ENCODE measurements at regions not wholly inside any gene's neighbourhood (a gene's known extent, or its start where the extent isn't known, plus 50 kb on each side); places are given as distances from the start of the nearest gene placed in this dataset.

- Histone ChIP-seq H3K4me1 (ENCODE audit: control insufficient read depth, insufficient read depth, low read length) (peaks cover 1% of the 10 kb centered on the region; the same call in 1 of the 2 replicates), H3K36me3 (ENCODE audit: control insufficient read depth, insufficient read depth, low read length) (no peaks in the 10 kb centered on the region), H3K27ac (ENCODE audit: low read length) (no peak overlapping the region), H3K4me3 (ENCODE audit: low read length) (no peak overlapping the region), H3K27me3 (ENCODE audit: control insufficient read depth, insufficient read depth, low read length) (no peaks in the 10 kb centered on the region), H3K9me3 (ENCODE audit: control insufficient read depth, insufficient read depth, low read length) (no peaks in the 10 kb centered on the region)
- no CpG with 5 or more reads among the region's 4 CpGs for WGBS (ENCODE audit: insufficient coverage, insufficient read length)
- DNase-seq (ENCODE audit: low read depth, low spot score): no peak
Observed at GRCh38 chr11:134539285-134539684, 127.2 kb upstream of the B3GAT1 start.

DNA sequence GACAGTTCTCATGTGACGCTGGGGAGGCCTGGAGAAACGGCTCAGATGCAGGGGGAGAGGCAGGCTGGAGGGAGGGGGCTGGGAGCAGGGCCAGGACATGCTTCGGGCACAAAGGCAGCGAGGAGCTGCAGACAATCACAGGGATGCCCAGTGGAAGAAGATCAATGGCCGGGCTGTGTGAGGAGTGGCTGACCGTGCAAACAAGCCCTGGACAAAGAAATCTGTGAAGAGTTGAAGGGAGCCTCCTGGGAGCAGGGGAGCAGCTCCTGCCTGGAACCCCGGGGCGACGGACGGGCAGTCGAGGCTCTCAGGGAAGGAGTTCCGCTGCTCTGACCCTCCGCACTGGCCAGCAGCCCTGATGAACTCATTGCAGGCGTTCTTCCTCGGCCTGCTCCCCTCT, 126.7 kb upstream of the B3GAT1 start:
- no peaks in the 10 kb centered on the region for H3K36me3 ChIP-seq (ENCODE audit: control insufficient read depth, insufficient read depth, low read length)
- peaks cover 1% of the 10 kb centered on the region; the same call in 1 of the 2 replicates for H3K4me1 ChIP-seq (ENCODE audit: control insufficient read depth, insufficient read depth, low read length)
- no peak overlapping the region for H3K4me3 ChIP-seq (ENCODE audit: low read length)
- no peak overlapping the region for H3K27ac ChIP-seq (ENCODE audit: low read length)
- H3K27me3 ChIP-seq (ENCODE audit: control insufficient read depth, insufficient read depth, low read length): no peaks in the 10 kb centered on the region
- no CpG with 5 or more reads among the region's 15 CpGs for WGBS (ENCODE audit: insufficient coverage, insufficient read length)
- DNase-seq (ENCODE audit: low read depth, low spot score): no peak
- H3K9me3 ChIP-seq (ENCODE audit: control insufficient read depth, insufficient read depth, low read length): no peaks in the 10 kb centered on the region

DNA sequence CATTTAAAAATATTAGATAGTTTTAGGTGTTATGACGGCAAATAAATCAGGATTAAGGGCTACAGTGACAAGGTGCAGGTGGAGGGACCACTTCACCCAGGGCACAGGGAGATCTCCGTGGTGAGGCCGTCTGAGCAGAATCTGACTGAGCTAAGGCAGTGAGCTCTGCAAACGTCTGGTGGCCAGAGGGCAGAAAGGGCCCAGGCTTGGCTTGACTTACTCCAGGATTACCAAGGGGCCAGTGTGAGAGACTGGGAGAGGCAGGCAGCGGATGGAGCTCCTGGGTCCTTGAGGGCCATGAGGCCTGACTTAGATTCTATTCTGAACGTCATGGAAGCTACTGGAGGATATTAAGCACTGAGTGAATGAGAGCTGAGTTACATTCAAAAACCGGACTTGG, 125.9 kb upstream of the B3GAT1 start:
- Histone ChIP-seq H3K27ac (ENCODE audit: low read length) (no peak overlapping the region), H3K36me3 (ENCODE audit: control insufficient read depth, insufficient read depth, low read length) (no peaks in the 10 kb centered on the region)

DNA sequence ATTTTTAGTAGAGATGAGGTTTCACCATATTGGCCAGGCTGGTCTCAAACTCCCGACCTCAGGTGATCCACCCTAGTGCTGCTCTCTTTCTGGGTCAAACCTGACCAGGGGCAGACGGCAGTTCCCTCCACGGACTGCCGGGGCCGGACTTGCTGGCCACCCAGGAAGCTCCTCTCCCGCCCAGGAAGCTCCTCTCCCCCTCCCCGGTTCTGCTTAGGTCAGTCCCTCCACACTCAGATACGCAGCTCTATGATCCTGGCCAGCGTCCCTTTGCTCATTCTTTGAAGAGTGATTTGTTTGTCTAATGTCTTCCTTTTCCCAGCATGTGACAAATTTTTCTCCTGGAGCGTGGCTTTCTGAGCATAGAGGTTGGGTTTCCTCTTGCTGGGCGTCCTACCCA, 125.3 kb upstream of the B3GAT1 start:
- no peaks in the 10 kb centered on the region for H3K4me1 ChIP-seq (ENCODE audit: control insufficient read depth, insufficient read depth, low read length)
- H3K27ac ChIP-seq (ENCODE audit: low read length): no peak overlapping the region
- DNase-seq (ENCODE audit: low read depth, low spot score): no peak
- H3K27me3 ChIP-seq (ENCODE audit: control insufficient read depth, insufficient read depth, low read length): no peaks in the 10 kb centered on the region
- H3K9me3 ChIP-seq (ENCODE audit: control insufficient read depth, insufficient read depth, low read length): no peaks in the 10 kb centered on the region
- H3K4me3 ChIP-seq (ENCODE audit: low read length): no peak overlapping the region
- no peaks in the 10 kb centered on the region for H3K36me3 ChIP-seq (ENCODE audit: control insufficient read depth, insufficient read depth, low read length)
- no CpG with 5 or more reads among the region's 11 CpGs for WGBS (ENCODE audit: insufficient coverage, insufficient read length)

More for the DNA sequence above, 125.9 kb upstream of the B3GAT1 start:
- no peaks in the 10 kb centered on the region for H3K9me3 ChIP-seq (ENCODE audit: control insufficient read depth, insufficient read depth, low read length)
- H3K4me3 ChIP-seq (ENCODE audit: low read length): no peak overlapping the region
- H3K4me1 ChIP-seq (ENCODE audit: control insufficient read depth, insufficient read depth, low read length): no peaks in the 10 kb centered on the region; the same call in 1 of the 2 replicates
- H3K27me3 ChIP-seq (ENCODE audit: control insufficient read depth, insufficient read depth, low read length): no peaks in the 10 kb centered on the region
- no peak for DNase-seq (ENCODE audit: low read depth, low spot score)
- WGBS (ENCODE audit: insufficient coverage, insufficient read length): no CpG with 5 or more reads among the region's 7 CpGs

GRCh38 chr11:134536677-134537076, 124.6 kb upstream of the B3GAT1 start:
- Histone ChIP-seq H3K27ac (ENCODE audit: low read length) (no peak overlapping the region), H3K9me3 (ENCODE audit: control insufficient read depth, insufficient read depth, low read length) (no peaks in the 10 kb centered on the region), H3K27me3 (ENCODE audit: control insufficient read depth, insufficient read depth, low read length) (no peaks in the 10 kb centered on the region), H3K36me3 (ENCODE audit: control insufficient read depth, insufficient read depth, low read length) (no peaks in the 10 kb centered on the region), H3K4me1 (ENCODE audit: control insufficient read depth, insufficient read depth, low read length) (no peaks in the 10 kb centered on the region), H3K4me3 (ENCODE audit: low read length) (no peak overlapping the region)
- DNase-seq (ENCODE audit: low read depth, low spot score): no peak
- no CpG with 5 or more reads among the region's 8 CpGs for WGBS (ENCODE audit: insufficient coverage, insufficient read length)

- no peak for DNase-seq (ENCODE audit: low read depth, low spot score)
- no CpG with 5 or more reads among the region's 15 CpGs for WGBS (ENCODE audit: insufficient coverage, insufficient read length)
Observed at GRCh38 chr11:134536219-134536618, 124.2 kb upstream of the B3GAT1 start.

GRCh38 chr11:134535029-134536025, 123.3 kb upstream of the B3GAT1 start:
- Histone ChIP-seq H3K4me3 (ENCODE audit: low read length) (no peak overlapping the region), H3K9me3 (ENCODE audit: control insufficient read depth, insufficient read depth, low read length) (no peaks in the 10 kb centered on the region), H3K27me3 (ENCODE audit: control insufficient read depth, insufficient read depth, low read length) (no peaks in the 10 kb centered on the region), H3K4me1 (ENCODE audit: control insufficient read depth, insufficient read depth, low read length) (no peaks in the 10 kb centered on the region), H3K27ac (ENCODE audit: low read length) (no peak overlapping the region), H3K36me3 (ENCODE audit: control insufficient read depth, insufficient read depth, low read length) (no peaks in the 10 kb centered on the region)
- WGBS (ENCODE audit: insufficient coverage, insufficient read length): no CpG with 5 or more reads among the region's 22 CpGs
- DNase-seq (ENCODE audit: low read depth, low spot score): no peak

More at GRCh38 chr11:134536219-134536618, 124.2 kb upstream of the B3GAT1 start:
- Histone ChIP-seq H3K27me3 (ENCODE audit: control insufficient read depth, insufficient read depth, low read length) (no peaks in the 10 kb centered on the region), H3K27ac (ENCODE audit: low read length) (no peak overlapping the region), H3K9me3 (ENCODE audit: control insufficient read depth, insufficient read depth, low read length) (no peaks in the 10 kb centered on the region), H3K4me3 (ENCODE audit: low read length) (no peak overlapping the region), H3K36me3 (ENCODE audit: control insufficient read depth, insufficient read depth, low read length) (no peaks in the 10 kb centered on the region), H3K4me1 (ENCODE audit: control insufficient read depth, insufficient read depth, low read length) (no peaks in the 10 kb centered on the region)

DNA sequence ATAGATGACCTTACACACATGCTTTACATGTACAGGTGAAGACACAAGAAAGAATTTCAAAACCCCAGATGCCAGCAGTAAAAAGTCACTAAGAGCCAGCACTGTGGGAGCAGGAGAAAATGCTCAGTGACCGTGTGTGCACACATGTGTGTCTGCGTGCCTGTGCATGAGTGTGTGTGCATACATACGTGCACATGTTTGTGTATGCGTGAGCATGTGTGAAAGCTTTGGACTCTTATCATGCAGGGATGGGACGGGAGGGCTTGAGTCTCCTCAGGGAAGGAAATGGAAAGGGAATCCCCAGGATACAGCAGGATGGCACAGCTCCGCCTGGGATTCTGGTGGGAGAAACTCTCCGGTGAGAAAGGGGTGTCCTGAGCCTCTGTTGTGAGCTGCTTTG, 121.5 kb upstream of the B3GAT1 start:
- Histone ChIP-seq H3K9me3 (ENCODE audit: control insufficient read depth, insufficient read depth, low read length) (no peaks in the 10 kb centered on the region), H3K4me1 (ENCODE audit: control insufficient read depth, insufficient read depth, low read length) (no peaks in the 10 kb centered on the region), H3K4me3 (ENCODE audit: low read length) (no peak overlapping the region), H3K36me3 (ENCODE audit: control insufficient read depth, insufficient read depth, low read length) (no peaks in the 10 kb centered on the region), H3K27me3 (ENCODE audit: control insufficient read depth, insufficient read depth, low read length) (no peaks in the 10 kb centered on the region), H3K27ac (ENCODE audit: low read length) (no peak overlapping the region)
- no peak for DNase-seq (ENCODE audit: low read depth, low spot score)
- WGBS (ENCODE audit: insufficient coverage, insufficient read length): no CpG with 5 or more reads among the region's 7 CpGs

- Histone ChIP-seq H3K4me1 (ENCODE audit: control insufficient read depth, insufficient read depth, low read length) (no peaks in the 10 kb centered on the region), H3K27me3 (ENCODE audit: control insufficient read depth, insufficient read depth, low read length) (no peaks in the 10 kb centered on the region), H3K4me3 (ENCODE audit: low read length) (no peak overlapping the region), H3K27ac (ENCODE audit: low read length) (no peak overlapping the region), H3K36me3 (ENCODE audit: control insufficient read depth, insufficient read depth, low read length) (no peaks in the 10 kb centered on the region), H3K9me3 (ENCODE audit: control insufficient read depth, insufficient read depth, low read length) (no peaks in the 10 kb centered on the region)
- WGBS (ENCODE audit: insufficient coverage, insufficient read length): no CpG with 5 or more reads among the region's 13 CpGs
- no peak for DNase-seq (ENCODE audit: low read depth, low spot score)
Observed at GRCh38 chr11:134532921-134533421, 120.9 kb upstream of the B3GAT1 start.

DNA sequence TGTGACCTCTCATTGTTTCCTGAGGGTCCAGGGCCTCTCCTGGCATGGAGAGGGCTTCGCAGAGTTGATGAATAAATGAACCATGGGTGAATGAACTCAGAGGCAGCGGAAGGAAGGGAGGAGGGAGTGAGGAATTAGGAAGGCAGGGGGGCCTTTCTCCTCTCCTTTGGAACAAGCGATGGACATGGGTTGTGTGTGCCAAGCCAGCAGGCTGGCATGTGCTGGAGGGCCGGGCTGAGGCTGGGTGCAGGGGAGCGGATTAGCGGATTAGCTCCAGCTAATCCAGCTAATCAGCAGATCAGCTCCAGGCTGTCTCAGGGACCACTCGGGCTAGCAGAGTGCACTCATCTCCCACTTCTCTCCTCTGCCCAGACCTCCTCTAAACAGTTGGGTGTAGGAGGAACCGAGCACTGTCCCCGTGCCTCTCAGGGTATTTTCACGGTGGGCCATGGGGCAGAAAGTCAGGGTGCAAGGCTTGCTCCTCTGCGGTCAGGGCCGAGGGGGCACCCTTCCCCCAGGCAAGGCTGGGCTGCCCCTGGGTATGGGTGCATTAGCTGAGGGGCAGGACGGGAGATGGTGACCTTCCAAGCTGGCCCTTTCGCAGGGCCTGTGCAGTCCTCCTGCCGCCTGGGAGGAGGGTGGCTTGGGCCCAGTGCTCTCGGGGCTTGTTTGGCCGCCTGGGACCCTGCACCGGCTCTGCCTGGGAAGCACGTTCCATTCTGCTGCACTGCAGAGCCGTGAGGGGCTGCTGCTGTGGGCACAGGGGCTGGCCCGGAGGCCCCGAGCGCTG, 120.3 kb upstream of the B3GAT1 start:
- DNase-seq (ENCODE audit: low read depth, low spot score): no peak
- H3K4me1 ChIP-seq (ENCODE audit: control insufficient read depth, insufficient read depth, low read length): no peaks in the 10 kb centered on the region
- H3K9me3 ChIP-seq (ENCODE audit: control insufficient read depth, insufficient read depth, low read length): no peaks in the 10 kb centered on the region
- no peak overlapping the region for H3K27ac ChIP-seq (ENCODE audit: low read length)
- H3K27me3 ChIP-seq (ENCODE audit: control insufficient read depth, insufficient read depth, low read length): no peaks in the 10 kb centered on the region
- H3K4me3 ChIP-seq (ENCODE audit: low read length): no peak overlapping the region
- no peaks in the 10 kb centered on the region for H3K36me3 ChIP-seq (ENCODE audit: control insufficient read depth, insufficient read depth, low read length)
- WGBS (ENCODE audit: insufficient coverage, insufficient read length): no CpG with 5 or more reads among the region's 23 CpGs

Data from iPS DF 6.9 (cell line).